OCI-M2 (cell line): ENCODE measurements at regions not wholly inside any gene's neighbourhood (a gene's known extent, or its start where the extent isn't known, plus 50 kb on each side); places are given as distances from the start of the nearest gene placed in this dataset.
"Not testable (repeated sequence)": the region's sequence is repeated elsewhere in the genome, so short reads cannot be mapped to it uniquely, and the experiment has no call there.

Experiments
- DNase-seq: peaks from one replicate; lab custom pipeline; 2025; ENCODE audit not compliant: unreplicated experiment; lab: John Stamatoyannopoulos, UW

- DNase-seq: no peak
Measured at GRCh38 chr4:94141001-94141400, 66.7 kb upstream of the SMARCAD1 start.

GRCh38 chr4:94148052-94148451 lies 59.6 kb upstream of the SMARCAD1 start:
- DNase-seq: not testable (repeated sequence)

- DNase-seq: peak; percentile 11
Measured at GRCh38 chr4:94152466-94152865, 55.2 kb upstream of the SMARCAD1 start.

GRCh38 chr4:94155404-94155803 lies 52.3 kb upstream of the SMARCAD1 start:
- not testable (repeated sequence) for DNase-seq

GRCh38 chr4:94156826-94157225 lies 50.8 kb upstream of the SMARCAD1 start:
- DNase-seq: no peak
